Neural cell (in vitro differentiated cells): ENCODE measurements at regions not wholly inside any gene's neighbourhood (a gene's known extent, or its start where the extent isn't known, plus 50 kb on each side); places are given as distances from the start of the nearest gene placed in this dataset.
A peak's percentile ranks its signal among the peaks of the same experiment; 100 is the strongest.

Source experiments
- H2AFZ ChIP-seq: fragments of 200-600, 300-800 bp; sonication (generic), shearing (Covaris generic); 2 replicates; pipeline ENCODE4 v1.6.0; 2014; ENCODE audit warnings: low read depth, mild to moderate bottlenecking, antibody characterized with exemption, low read length, moderate library complexity
- H3F3A ChIP-seq: fragments of 200-600 bp; shearing (Covaris generic); 2 replicates; pipeline ENCODE4 v1.6.1; 2016; ENCODE audit warnings: mild to moderate bottlenecking, moderate library complexity, mixed read lengths, antibody characterized with exemption, low read length; ENCODE audit not compliant: insufficient read depth, poor library complexity, severe bottlenecking
- H3K27ac ChIP-seq: fragments of 200-600, 300-800 bp; sonication (generic), shearing (Covaris generic); 2 replicates; pipeline ENCODE4 v1.5.1; 2014; ENCODE audit warnings: mild to moderate bottlenecking, low read length, moderate library complexity
- H3K27me3 ChIP-seq: fragments of 300-800, 200-600 bp; sonication (generic), shearing (Covaris generic); 2 replicates; pipeline ENCODE4 v1.6.0; 2014; ENCODE audit warnings: mild to moderate bottlenecking, low read depth, low read length, moderate library complexity; ENCODE audit not compliant: insufficient read depth
- H3K36me3 ChIP-seq: fragments of 300-800, 200-600 bp; sonication (generic), shearing (Covaris generic); 2 replicates; pipeline ENCODE4 v1.5.1; 2014; ENCODE audit warnings: mild to moderate bottlenecking, antibody characterized with exemption, low read length, moderate library complexity; ENCODE audit not compliant: insufficient read depth
- H3K4me2 ChIP-seq: fragments of 300-800, 200-600 bp; sonication (generic), shearing (Covaris generic); 2 replicates; pipeline ENCODE4 v1.6.0; 2014; ENCODE audit warnings: mild to moderate bottlenecking, low read length
- H3K4me3 ChIP-seq: fragments of 300-800, 200-600 bp; sonication (generic), shearing (Covaris generic); 2 replicates; pipeline ENCODE4 v1.5.1; 2014; ENCODE audit warnings: mild to moderate bottlenecking, low read length, moderate library complexity
- H3K79me2 ChIP-seq: fragments of 200-600 bp; shearing (Covaris generic); replicated peaks from 2 replicates; pipeline ENCODE4 v1.6.0; 2014; ENCODE audit warnings: mild to moderate bottlenecking, low read length, moderate library complexity; ENCODE audit not compliant: insufficient read depth
- H3K9ac ChIP-seq: fragments of 300-800, 200-600 bp; sonication (generic), shearing (Covaris generic); 2 replicates; pipeline ENCODE4 v1.6.1; 2016; ENCODE audit warnings: mild to moderate bottlenecking, low read length, mixed read lengths
- H3K9me2 ChIP-seq: fragments of 200-600 bp; shearing (Covaris generic); 2 replicates; pipeline ENCODE4 v1.6.1; 2016; ENCODE audit warnings: mild to moderate bottlenecking, low read length, mixed read lengths; ENCODE audit not compliant: insufficient read depth
- H3K9me3 ChIP-seq: fragments of 200-600, 300-800 bp; sonication (generic), shearing (Covaris generic); 2 replicates; pipeline ENCODE4 v1.6.1; 2016; ENCODE audit warnings: mild to moderate bottlenecking, mixed run types, low read length, moderate library complexity, mixed read lengths
- H4K20me1 ChIP-seq: fragments of 200-600 bp; shearing (Covaris generic); 2 replicates; pipeline ENCODE4 v1.6.1; 2016; ENCODE audit warnings: mild to moderate bottlenecking, mixed run types; ENCODE audit not compliant: insufficient read depth
- CTCF ChIP-seq: fragments of 450-650 bp; IDR thresholded peaks from 2 replicates; pipeline ENCODE4 v1.5.1; 2014; ENCODE audit warnings: antibody characterized with exemption, mild to moderate bottlenecking, moderate library complexity; ENCODE audit not compliant: poor library complexity, severe bottlenecking
- EP300 ChIP-seq: fragments of 450-650 bp; conservative IDR thresholded peaks from 2 replicates; pipeline ENCODE4 v1.6.1; 2014; ENCODE audit warnings: antibody characterized with exemption, mild to moderate bottlenecking, moderate library complexity; ENCODE audit not compliant: poor library complexity, severe bottlenecking
- EZH2 ChIP-seq: fragments of 200-600, 300-800 bp; shearing (Covaris generic), sonication (generic); IDR thresholded peaks from 2 replicates; pipeline ENCODE4 v1.6.1; 2014; ENCODE audit warnings: antibody characterized with exemption, low read length, borderline replicate concordance, mild to moderate bottlenecking; ENCODE audit not compliant: insufficient read depth, poor library complexity, severe bottlenecking
- MXI1 ChIP-seq: fragments of 450-650 bp; conservative IDR thresholded peaks from 2 replicates; pipeline ENCODE4 v1.6.1; 2014; ENCODE audit warnings: antibody characterized with exemption, mild to moderate bottlenecking; ENCODE audit not compliant: poor library complexity, severe bottlenecking
- POLR2AphosphoS5 ChIP-seq: IDR thresholded peaks from 2 replicates; pipeline ENCODE4 v1.6.1; 2012
- RAD21 ChIP-seq: fragments of 450-650 bp; conservative IDR thresholded peaks from 2 replicates; pipeline ENCODE4 v1.6.1; 2014; ENCODE audit warnings: antibody characterized with exemption, mild to moderate bottlenecking, moderate library complexity
- REST ChIP-seq: IDR thresholded peaks from 2 replicates; pipeline ENCODE4 v1.6.1; 2012; ENCODE audit warnings: borderline replicate concordance
- SMC3 ChIP-seq: fragments of 450-650 bp; conservative IDR thresholded peaks from 2 replicates; pipeline ENCODE4 v1.6.1; 2014; ENCODE audit warnings: antibody characterized with exemption, mild to moderate bottlenecking, moderate library complexity; ENCODE audit not compliant: poor library complexity
- TAF1 ChIP-seq: IDR thresholded peaks from 2 replicates; pipeline ENCODE4 v1.6.1; 2012; ENCODE audit warnings: low read depth

GRCh38 chr5:123879071-123879470, 367.1 kb downstream of the CSNK1G3 start:
- no peak overlapping the region for H3K27ac ChIP-seq
- peaks cover 4% of the 10 kb centered on the region for H3F3A ChIP-seq
- H3K9me3 ChIP-seq, result no peaks in the 10 kb centered on the region
- no peak overlapping the region for H2AFZ ChIP-seq
- no peak for TF ChIP-seq EP300
- TF ChIP-seq MXI1, result no peak
- TF ChIP-seq SMC3, result no peak
- TF ChIP-seq TAF1, result no peak
- no peak for TF ChIP-seq REST
- no peak for TF ChIP-seq RAD21
- no peak for TF ChIP-seq CTCF
- no peak for TF ChIP-seq EZH2
- TF ChIP-seq POLR2AphosphoS5, result no peak
- H4K20me1 ChIP-seq, result no peaks in the 10 kb centered on the region
- H3K9me2 ChIP-seq, result no peaks in the 10 kb centered on the region
- no peaks in the 10 kb centered on the region for H3K27me3 ChIP-seq
- H3K79me2 ChIP-seq, result no peaks in the 10 kb centered on the region
- no peak overlapping the region for H3K4me2 ChIP-seq
- H3K9ac ChIP-seq, result no peak overlapping the region
- H3K36me3 ChIP-seq, result no peaks in the 10 kb centered on the region
- no peak overlapping the region for H3K4me3 ChIP-seq

- Histone ChIP-seq H3K9me2 (no peaks in the 10 kb centered on the region), H3K4me2 (peak overlapping the region; percentile 28), H3K27me3 (no peaks in the 10 kb centered on the region), H3K4me3 (peak overlapping the region; percentile 36), H4K20me1 (no peaks in the 10 kb centered on the region), H2AFZ (no peak overlapping the region), H3K27ac (peak overlapping the region; percentile 34), H3F3A (peaks cover 4% of the 10 kb centered on the region), H3K9me3 (no peaks in the 10 kb centered on the region), H3K9ac (no peak overlapping the region), H3K36me3 (no peaks in the 10 kb centered on the region), H3K79me2 (no peaks in the 10 kb centered on the region)
- TF ChIP-seq EP300, result no peak
- TF ChIP-seq RAD21, result no peak
- no peak for TF ChIP-seq TAF1
- TF ChIP-seq MXI1, result no peak
These were observed 364.4 kb downstream of the CSNK1G3 start for GRCh38 chr5:123876276-123876790.
